Upper lobe of left lung (tissue), 4 donors: ENCODE measurements at regions not wholly inside any gene's neighbourhood (a gene's known extent, or its start where the extent isn't known, plus 50 kb on each side); places are given as distances from the start of the nearest gene placed in this dataset.

Experiments used
- EP300 ChIP-seq, 4 donors: sonication (generic); formaldehyde crosslinking; IDR thresholded peaks; one replicate each; pipeline ENCODE4 v1.5.1; 2017; ENCODE audit warnings: antibody characterized with exemption in 4 of 4, control low read depth in 2 of 4
- POLR2A ChIP-seq, 4 donors: fragments of 450-650 bp; IDR thresholded peaks; one replicate each; pipeline ENCODE4 v1.5.1; 2016 to 2017; ENCODE audit warnings: antibody characterized with exemption in 4 of 4, mild to moderate bottlenecking in 2 of 4
- TF ChIP-seq, protein P1 (sequence below), 6 experiments: fragments of 450-650 bp in 4 of 6; fragments of 200-600 bp in 2 of 6; sonication (generic) in 2 of 6; IDR thresholded peaks; one replicate each; pipeline ENCODE4 v1.5.1; 2016 to 2019; ENCODE audit warnings: antibody characterized with exemption in 6 of 6

DNA sequence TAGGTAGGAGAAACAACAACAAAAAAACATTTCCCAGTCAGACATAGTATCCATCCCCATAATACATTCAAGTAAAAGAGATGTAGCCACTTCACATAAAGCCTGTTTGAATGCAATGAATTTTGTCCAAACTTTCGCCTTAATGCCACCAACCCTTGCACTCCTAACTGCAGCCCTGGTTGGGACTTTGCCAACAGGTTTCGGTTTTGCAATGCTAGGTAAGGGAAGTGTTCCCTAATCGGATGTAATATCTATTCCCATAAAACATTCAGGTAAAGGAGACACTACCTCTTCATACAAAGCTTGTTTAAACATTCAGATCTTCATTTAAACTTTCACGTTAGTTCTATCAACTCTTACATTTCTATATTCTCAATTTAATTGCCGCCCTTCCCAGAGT is 336.1 kb downstream of the DRD1 start:
- TF ChIP-seq, protein P1, sequence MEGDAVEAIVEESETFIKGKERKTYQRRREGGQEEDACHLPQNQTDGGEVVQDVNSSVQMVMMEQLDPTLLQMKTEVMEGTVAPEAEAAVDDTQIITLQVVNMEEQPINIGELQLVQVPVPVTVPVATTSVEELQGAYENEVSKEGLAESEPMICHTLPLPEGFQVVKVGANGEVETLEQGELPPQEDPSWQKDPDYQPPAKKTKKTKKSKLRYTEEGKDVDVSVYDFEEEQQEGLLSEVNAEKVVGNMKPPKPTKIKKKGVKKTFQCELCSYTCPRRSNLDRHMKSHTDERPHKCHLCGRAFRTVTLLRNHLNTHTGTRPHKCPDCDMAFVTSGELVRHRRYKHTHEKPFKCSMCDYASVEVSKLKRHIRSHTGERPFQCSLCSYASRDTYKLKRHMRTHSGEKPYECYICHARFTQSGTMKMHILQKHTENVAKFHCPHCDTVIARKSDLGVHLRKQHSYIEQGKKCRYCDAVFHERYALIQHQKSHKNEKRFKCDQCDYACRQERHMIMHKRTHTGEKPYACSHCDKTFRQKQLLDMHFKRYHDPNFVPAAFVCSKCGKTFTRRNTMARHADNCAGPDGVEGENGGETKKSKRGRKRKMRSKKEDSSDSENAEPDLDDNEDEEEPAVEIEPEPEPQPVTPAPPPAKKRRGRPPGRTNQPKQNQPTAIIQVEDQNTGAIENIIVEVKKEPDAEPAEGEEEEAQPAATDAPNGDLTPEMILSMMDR (IDR thresholded peaks at IDR 0.05): no peak
- TF ChIP-seq POLR2A (IDR thresholded peaks at IDR 0.05): no peak
- no peak for TF ChIP-seq EP300 (IDR thresholded peaks at IDR 0.05)
